Spleen (tissue), 7 donors: ENCODE measurements at regions not wholly inside any gene's neighbourhood (a gene's known extent, or its start where the extent isn't known, plus 50 kb on each side); places are given as distances from the start of the nearest gene placed in this dataset.

ENCODE experiments used
- CTCF ChIP-seq, 11 experiments: fragments of 200-600 bp in 7 of 11; fragments of 450-650 bp in 4 of 11; sonication (generic) in 4 of 11; IDR thresholded peaks in 8 of 11; conservative IDR thresholded peaks in 3 of 11; 1 replicate in 7 of 11; 2 replicates in 4 of 11; pipeline versions ENCODE4 v1.4.0 to v1.8.0; 2016 to 2021; ENCODE audit warnings: antibody characterized with exemption in 11 of 11, inconsistent platforms in 4 of 11, mild to moderate bottlenecking in 1 of 11
- POLR2A ChIP-seq, 3 donors: fragments of 450-650 bp; IDR thresholded peaks; one replicate each; pipeline ENCODE4 v1.5.1; 2017; ENCODE audit warnings: antibody characterized with exemption in 3 of 3, mild to moderate bottlenecking in 1 of 3
- POLR2AphosphoS5 ChIP-seq, 3 donors: sonication (generic); formaldehyde crosslinking; IDR thresholded peaks; one replicate each; pipeline ENCODE4 v1.5.1; 2017; ENCODE audit warnings: antibody characterized with exemption in 3 of 3
- donor health status: DM: no; HTN: no; CAD: no; lungs with moderate emphysema.
- donor health status: DM: no; HTN: no; CAD: no.
- donor health status: DM: no; HTN: no; CAD: no.

GRCh38 chr11:19509215-19509614 is 203.4 kb upstream of the NAV2 start:
- no peak for TF ChIP-seq CTCF (IDR thresholded peaks at IDR 0.05 in 8 of 11, conservative IDR thresholded peaks at IDR 0.05 in 3 of 11)
- TF ChIP-seq POLR2A (IDR thresholded peaks at IDR 0.05): no peak
- TF ChIP-seq POLR2AphosphoS5 (IDR thresholded peaks at IDR 0.05): no peak
